HG02884 (cell line): ENCODE measurements at regions not wholly inside any gene's neighbourhood (a gene's known extent, or its start where the extent isn't known, plus 50 kb on each side); places are given as distances from the start of the nearest gene placed in this dataset.

Experiments used
- ATAC-seq: cut with Tn5 transposase; IDR thresholded peaks from one replicate; pipeline ENCODE4 v1.9.1; 2021; ENCODE audit warnings: mild to moderate bottlenecking, moderate library complexity; ENCODE audit not compliant: unreplicated experiment

- peak; percentile 57 for ATAC-seq
These were observed 72.2 kb upstream of the NAA20 start for GRCh38 chr20:19944772-19945459.

GRCh38 chr20:19945732-19946670 lies 71.2 kb upstream of the NAA20 start:
- no peak for ATAC-seq

GRCh38 chr20:19947611-19948264 lies 69.4 kb upstream of the NAA20 start:
- ATAC-seq: peak; percentile 65

- ATAC-seq: no peak
These were observed 67.8 kb upstream of the NAA20 start for GRCh38 chr20:19949195-19949867.

GRCh38 chr20:19950042-19950441 lies 67.1 kb upstream of the NAA20 start:
- ATAC-seq: no peak

GRCh38 chr20:19952392-19952791 lies 64.8 kb upstream of the NAA20 start:
- no peak for ATAC-seq

- no peak for ATAC-seq
These were observed 63.6 kb upstream of the NAA20 start for GRCh38 chr20:19953606-19954005.

- no peak for ATAC-seq
These were observed 60.2 kb upstream of the NAA20 start for GRCh38 chr20:19956976-19957375.

GRCh38 chr20:19958219-19958618 lies 58.9 kb upstream of the NAA20 start:
- no peak for ATAC-seq

- no peak for ATAC-seq
These were observed 58.2 kb upstream of the NAA20 start for GRCh38 chr20:19958928-19959327.

- no peak for ATAC-seq
These were observed 56.4 kb upstream of the NAA20 start for GRCh38 chr20:19960745-19961144.

- no peak for ATAC-seq
These were observed 55.9 kb upstream of the NAA20 start for GRCh38 chr20:19961293-19961692.

- ATAC-seq: no peak
These were observed 54.2 kb upstream of the NAA20 start for GRCh38 chr20:19962958-19963357.

- ATAC-seq: no peak
These were observed 52.6 kb upstream of the NAA20 start for GRCh38 chr20:19964289-19965265.

GRCh38 chr20:19966840-19967239 lies 50.3 kb upstream of the NAA20 start:
- ATAC-seq: no peak
